ENCODE measurements at regions not wholly inside any gene's neighbourhood (a gene's known extent, or its start where the extent isn't known, plus 50 kb on each side); places are given as distances from the start of the nearest gene placed in this dataset.

DNA sequence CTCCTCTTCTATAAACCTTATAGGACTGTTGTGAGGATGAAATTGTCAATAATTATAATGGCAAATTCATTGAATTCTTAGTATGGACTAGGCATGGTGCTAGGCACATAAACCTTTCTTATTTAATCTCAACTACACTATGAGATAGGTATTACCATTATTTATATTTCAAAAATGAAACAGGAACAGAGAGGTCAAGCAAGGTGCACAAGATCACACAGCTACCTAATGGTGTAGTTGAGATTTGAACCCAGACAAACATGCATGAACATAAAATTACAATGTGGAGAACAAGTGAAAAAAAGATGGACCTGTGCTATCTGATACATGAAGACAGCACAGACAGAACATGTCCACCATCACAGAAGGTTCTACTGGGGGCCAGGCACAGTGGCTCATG is 156.7 kb downstream of the AXIN2 start:
- Histone ChIP-seq H3K27me3 (replicated peaks in 1 of 2; ENCODE audit: control insufficient read depth in 2 of 2, extremely low read depth in 1 of 2, insufficient read depth in 2 of 2, low read length in 1 of 2) (peaks cover 0 to 9% of the 10 kb centered on the region in 2 experiments), H3K4me1 (ENCODE audit: control insufficient read depth in 1 of 2, extremely low read depth in 1 of 2, insufficient read depth in 2 of 2, low read length in 2 of 2) (no peaks in the 10 kb centered on the region), H3K36me3 (ENCODE audit: control insufficient read depth in 2 of 2, extremely low read depth in 1 of 2, insufficient read depth in 1 of 2, low read length in 1 of 2) (no peaks in the 10 kb centered on the region), H3K9me3 (no peaks in the 10 kb centered on the region), H3K27ac (ENCODE audit: low read length) (no peak overlapping the region), H3K4me3 (ENCODE audit: control insufficient read depth in 1 of 2, extremely low read depth in 1 of 2, low read length in 1 of 2) (no peak overlapping the region)
- Mint-ChIP-seq H3K27me3 (peaks cover 4 to 8% of the 10 kb centered on the region in 2 donors), H3K36me3 (no peaks in the 10 kb centered on the region), H3K27ac (no peak overlapping the region), H3K4me3 (no peak overlapping the region), H3K9me3 (no peaks in the 10 kb centered on the region), H3K4me1 (peaks cover 5 to 11% (median 11%) of the 10 kb centered on the region in 3 donors)
- ATAC-seq (replicated peaks in 1 of 4) (no peak), DNase-seq (no peak)
- POLR2A ChIA-PET, result no interaction called here
- CTCF ChIA-PET, result no interaction called here

DNA sequence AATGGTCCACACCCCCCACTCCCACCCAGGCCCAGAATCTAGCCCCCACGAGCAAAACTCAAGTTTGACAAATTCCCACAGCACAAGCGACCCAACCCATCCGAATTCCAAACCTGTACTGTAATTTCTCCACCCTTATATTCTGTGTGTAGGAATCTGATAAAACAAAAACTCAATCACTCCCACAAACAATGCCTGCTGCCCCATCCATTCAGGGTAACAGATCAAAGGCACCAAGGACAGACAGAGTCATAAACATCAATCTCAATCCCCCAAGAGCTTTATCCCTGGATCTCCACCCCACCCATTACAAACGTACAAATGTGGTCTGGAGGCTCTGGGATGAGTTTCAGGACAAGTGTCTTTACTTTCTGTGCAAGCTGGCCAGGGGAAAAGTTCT is 157.8 kb downstream of the AXIN2 start:
- no CpG with 5 or more reads among the region's 4 CpGs for WGBS (ENCODE audit: insufficient coverage)
- Histone ChIP-seq H3K9me3 (no peaks in the 10 kb centered on the region), H3K4me1 (ENCODE audit: control insufficient read depth in 1 of 2, extremely low read depth in 1 of 2, insufficient read depth in 2 of 2, low read length in 2 of 2) (no peaks in the 10 kb centered on the region), H3K36me3 (ENCODE audit: control insufficient read depth in 2 of 2, extremely low read depth in 1 of 2, insufficient read depth in 1 of 2, low read length in 1 of 2) (no peaks in the 10 kb centered on the region), H3K4me3 (ENCODE audit: control insufficient read depth in 1 of 2, extremely low read depth in 1 of 2, low read length in 1 of 2) (no peak overlapping the region), H3K27me3 (replicated peaks in 1 of 2; ENCODE audit: control insufficient read depth in 2 of 2, extremely low read depth in 1 of 2, insufficient read depth in 2 of 2, low read length in 1 of 2) (peaks cover 0 to 9% of the 10 kb centered on the region in 2 experiments), H3K27ac (ENCODE audit: low read length) (no peak overlapping the region)
- Mint-ChIP-seq H3K27ac (no peak overlapping the region), H3K36me3 (no peaks in the 10 kb centered on the region), H3K27me3 (peaks cover 4 to 8% of the 10 kb centered on the region in 2 donors), H3K4me1 (peaks cover 5 to 11% (median 11%) of the 10 kb centered on the region in 3 donors), H3K9me3 (no peaks in the 10 kb centered on the region), H3K4me3 (no peak overlapping the region)
- POLR2A ChIA-PET, result no interaction called here
- CTCF ChIA-PET, result interaction anchor here in 1 of 2 donors (0.6 kb wide), 1 partner anchor 275 kb away, joined by 5 read pairs; no protein-coding TSS in a partner anchor
- DNase-seq, result no peak
- ATAC-seq (replicated peaks in 1 of 4), result no peak

DNA sequence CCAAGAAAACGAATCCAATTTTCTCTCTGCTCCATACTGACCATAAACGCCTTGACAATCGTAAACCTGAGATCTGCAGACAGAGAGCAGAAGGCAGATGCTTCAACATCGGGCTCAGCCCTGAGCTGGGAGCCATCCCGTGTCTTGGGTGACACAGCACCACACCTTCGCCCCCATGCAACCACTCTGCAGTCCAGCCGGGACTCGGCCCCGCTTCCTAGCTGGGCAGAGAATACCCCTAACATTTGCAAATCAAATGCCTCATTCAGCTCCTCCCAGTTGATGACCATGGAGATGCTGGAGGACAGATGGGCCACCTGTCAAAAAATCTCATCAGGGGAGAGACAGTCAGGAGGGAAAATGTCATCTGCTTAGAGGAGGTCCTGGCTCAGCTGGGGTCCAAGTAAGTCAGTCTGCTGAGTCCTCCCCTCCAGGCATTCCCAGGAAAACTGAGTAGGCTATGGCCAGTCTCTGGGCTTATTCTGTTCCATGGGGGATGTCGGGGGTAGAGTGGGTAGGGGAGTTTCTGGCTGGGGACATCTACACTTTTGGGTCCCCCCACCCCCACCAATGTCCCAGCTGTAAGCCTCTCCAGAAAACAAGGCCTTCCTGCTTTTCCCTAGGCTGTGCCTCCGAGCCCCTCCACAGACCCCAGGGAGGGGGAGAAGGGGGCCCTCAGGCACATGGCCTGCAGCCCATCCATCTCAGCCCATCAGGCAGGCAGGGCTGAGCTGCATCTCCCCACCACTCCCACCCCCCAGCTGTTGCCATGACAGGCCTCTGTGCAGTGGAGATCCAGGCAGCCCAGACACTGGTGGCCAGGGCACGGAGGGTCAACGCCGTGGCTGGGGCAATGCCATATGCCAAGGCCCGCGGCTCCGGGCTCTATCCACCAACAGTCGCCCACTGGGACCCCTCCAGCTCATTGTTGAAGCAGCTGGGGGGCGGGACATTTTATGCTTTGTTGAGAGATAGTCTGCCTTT is 158.6 kb downstream of the AXIN2 start:
- DNase-seq, result no peak
- peaks cover 5 to 11% (median 11%) of the 10 kb centered on the region in 3 donors for H3K4me1 Mint-ChIP-seq
- H3K36me3 Mint-ChIP-seq, result no peaks in the 10 kb centered on the region
- H3K4me3 ChIP-seq (ENCODE audit: control insufficient read depth in 1 of 2, extremely low read depth in 1 of 2, low read length in 1 of 2), result no peak overlapping the region
- H3K4me3 Mint-ChIP-seq, result no peak overlapping the region
- ATAC-seq (replicated peaks in 1 of 4), result no peak
- no peaks in the 10 kb centered on the region for H3K9me3 ChIP-seq
- H3K27ac Mint-ChIP-seq, result no peak overlapping the region
- CTCF ChIA-PET, result no interaction called here
- peaks cover 0 to 9% of the 10 kb centered on the region in 2 experiments for H3K27me3 ChIP-seq (replicated peaks in 1 of 2; ENCODE audit: control insufficient read depth in 2 of 2, extremely low read depth in 1 of 2, insufficient read depth in 2 of 2, low read length in 1 of 2)
- H3K27me3 Mint-ChIP-seq, result peaks cover 4 to 8% of the 10 kb centered on the region in 2 donors
- H3K4me1 ChIP-seq (ENCODE audit: control insufficient read depth in 1 of 2, extremely low read depth in 1 of 2, insufficient read depth in 2 of 2, low read length in 2 of 2), result no peaks in the 10 kb centered on the region
- no peaks in the 10 kb centered on the region for H3K9me3 Mint-ChIP-seq
- WGBS (ENCODE audit: insufficient coverage), result 81% methylated on average over 11 of the region's 19 CpGs
- POLR2A ChIA-PET, result no interaction called here
- no peak overlapping the region for H3K27ac ChIP-seq (ENCODE audit: low read length)
- no peaks in the 10 kb centered on the region for H3K36me3 ChIP-seq (ENCODE audit: control insufficient read depth in 2 of 2, extremely low read depth in 1 of 2, insufficient read depth in 1 of 2, low read length in 1 of 2)

DNA sequence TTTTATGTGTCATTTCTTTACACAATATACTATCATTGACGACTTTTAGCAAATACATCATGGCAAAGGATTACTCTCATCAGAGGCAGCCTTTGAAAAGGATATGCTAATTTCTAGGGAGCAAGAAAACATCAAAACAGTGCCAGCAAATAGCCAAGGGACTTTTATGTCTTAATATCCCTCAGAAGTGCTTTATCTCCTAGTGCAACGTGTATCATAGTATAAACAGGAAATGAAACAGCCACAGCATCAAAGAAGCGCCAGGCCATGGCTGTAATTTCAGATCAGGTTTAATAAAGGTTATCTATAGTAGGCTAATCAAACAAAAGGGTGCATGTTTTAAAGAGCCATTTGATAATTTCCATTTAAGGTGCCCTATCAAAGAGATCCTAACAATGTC is 159.9 kb downstream of the AXIN2 start:
- no CpG with 5 or more reads among the region's 3 CpGs for WGBS (ENCODE audit: insufficient coverage)
- no peaks in the 10 kb centered on the region for H3K36me3 ChIP-seq (ENCODE audit: control insufficient read depth in 2 of 2, extremely low read depth in 1 of 2, insufficient read depth in 1 of 2, low read length in 1 of 2)
- H3K9me3 ChIP-seq, result no peaks in the 10 kb centered on the region
- H3K9me3 Mint-ChIP-seq, result no peaks in the 10 kb centered on the region
- H3K4me1 Mint-ChIP-seq, result peaks cover 5 to 11% (median 11%) of the 10 kb centered on the region in 3 donors
- peaks cover 0 to 9% of the 10 kb centered on the region in 2 experiments for H3K27me3 ChIP-seq (replicated peaks in 1 of 2; ENCODE audit: control insufficient read depth in 2 of 2, extremely low read depth in 1 of 2, insufficient read depth in 2 of 2, low read length in 1 of 2)
- no peaks in the 10 kb centered on the region for H3K4me1 ChIP-seq (ENCODE audit: control insufficient read depth in 1 of 2, extremely low read depth in 1 of 2, insufficient read depth in 2 of 2, low read length in 2 of 2)
- no peak for ATAC-seq (replicated peaks in 1 of 4)
- no peak for DNase-seq
- no peak overlapping the region for H3K27ac Mint-ChIP-seq
- H3K4me3 ChIP-seq (ENCODE audit: control insufficient read depth in 1 of 2, extremely low read depth in 1 of 2, low read length in 1 of 2), result no peak overlapping the region
- H3K27me3 Mint-ChIP-seq, result peaks cover 4 to 8% of the 10 kb centered on the region in 2 donors
- POLR2A ChIA-PET, result no interaction called here
- no peak overlapping the region for H3K27ac ChIP-seq (ENCODE audit: low read length)
- no peaks in the 10 kb centered on the region for H3K36me3 Mint-ChIP-seq
- CTCF ChIA-PET, result interaction anchor here in 1 of 2 donors (0.6 kb wide), 1 partner anchor 1944 kb away, joined by 4 read pairs; no protein-coding TSS in a partner anchor
- H3K4me3 Mint-ChIP-seq, result no peak overlapping the region

DNA sequence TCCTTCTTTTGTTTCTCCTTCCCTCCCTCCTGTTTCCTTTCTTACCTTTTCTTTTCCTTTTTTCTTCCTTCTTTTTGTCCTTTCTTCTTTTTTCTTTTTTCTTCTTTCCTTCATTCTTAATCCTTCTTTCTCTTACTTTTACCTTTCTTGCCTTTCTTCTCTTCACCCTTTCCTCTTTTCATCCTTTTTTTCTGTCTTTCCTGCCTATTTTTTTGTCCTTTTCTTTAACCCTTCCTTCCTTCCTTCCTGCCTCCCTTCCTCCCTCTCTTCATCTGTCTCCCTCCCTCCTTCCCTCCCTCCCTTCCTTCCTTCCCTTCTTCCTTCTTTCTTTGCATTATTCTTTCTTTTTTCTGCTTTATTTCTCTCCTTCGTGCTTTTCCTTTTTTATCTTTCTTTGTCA is 160.7 kb downstream of the AXIN2 start:
- H3K9me3 Mint-ChIP-seq, result no peaks in the 10 kb centered on the region
- H3K36me3 Mint-ChIP-seq, result no peaks in the 10 kb centered on the region
- DNase-seq (no peak), ATAC-seq (replicated peaks in 1 of 4) (no peak)
- ChIA-PET POLR2A (interaction anchor here in 1 of 2 donors (0.5 kb wide), 1 partner anchor 76 kb away, joined by 3 read pairs; no protein-coding TSS in a partner anchor), CTCF (interaction anchor here in 1 of 2 donors (0.7 kb wide), 1 partner anchor 28 kb away, joined by 3 read pairs; no protein-coding TSS in a partner anchor)
- H3K36me3 ChIP-seq (ENCODE audit: control insufficient read depth in 2 of 2, extremely low read depth in 1 of 2, insufficient read depth in 1 of 2, low read length in 1 of 2), result no peaks in the 10 kb centered on the region
- no peaks in the 10 kb centered on the region for H3K9me3 ChIP-seq
- H3K27ac Mint-ChIP-seq, result no peak overlapping the region
- H3K4me1 ChIP-seq (ENCODE audit: control insufficient read depth in 1 of 2, extremely low read depth in 1 of 2, insufficient read depth in 2 of 2, low read length in 2 of 2), result peaks cover 0 to under 1% of the 10 kb centered on the region in 2 experiments
- peaks cover 5 to 11% (median 11%) of the 10 kb centered on the region in 3 donors for H3K4me1 Mint-ChIP-seq
- no peak overlapping the region for H3K27ac ChIP-seq (ENCODE audit: low read length)
- H3K27me3 ChIP-seq (replicated peaks in 1 of 2; ENCODE audit: control insufficient read depth in 2 of 2, extremely low read depth in 1 of 2, insufficient read depth in 2 of 2, low read length in 1 of 2), result peaks cover 0 to 9% of the 10 kb centered on the region in 2 experiments
- no CpG with 5 or more reads among the region's 1 CpG for WGBS (ENCODE audit: insufficient coverage)
- H3K27me3 Mint-ChIP-seq, result peaks cover 4 to 11% of the 10 kb centered on the region in 2 donors
- H3K4me3 ChIP-seq (ENCODE audit: control insufficient read depth in 1 of 2, extremely low read depth in 1 of 2, low read length in 1 of 2), result no peak overlapping the region
- no peak overlapping the region for H3K4me3 Mint-ChIP-seq

DNA sequence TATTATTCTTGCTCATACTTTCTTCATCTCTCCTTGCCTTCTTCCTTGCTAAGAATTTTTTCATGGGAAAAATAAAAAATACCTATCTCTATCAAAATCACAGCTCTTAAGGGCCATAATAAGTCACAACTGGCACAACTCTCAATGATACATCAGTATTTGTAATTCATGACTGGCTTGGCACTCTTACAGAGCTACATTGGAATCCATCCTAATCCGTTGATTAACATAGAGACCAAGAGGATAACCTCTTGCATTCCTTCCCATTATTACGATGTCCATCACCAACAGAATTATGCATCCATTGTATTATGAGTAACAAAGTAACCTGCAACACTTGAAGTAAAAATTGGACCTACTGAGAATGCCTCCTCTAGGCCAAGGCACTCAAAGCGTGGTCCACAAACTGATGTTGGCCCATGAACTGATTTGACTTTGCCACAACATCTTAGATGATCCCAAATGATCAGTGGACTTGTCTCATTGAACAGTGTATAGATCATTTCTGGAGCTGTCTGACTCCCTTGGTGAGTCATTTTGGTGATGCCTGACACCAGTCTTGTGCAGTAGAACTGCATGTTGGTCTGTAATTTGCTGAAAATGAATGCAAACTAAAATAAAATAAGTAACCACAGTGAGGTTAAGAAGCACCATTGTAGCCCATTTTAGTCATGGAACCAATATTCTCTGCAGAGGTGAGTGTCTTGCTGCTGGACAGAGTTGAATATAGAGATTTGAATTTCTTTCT is 163.2 kb downstream of the AXIN2 start:
- ChIA-PET CTCF (interaction anchor here in 1 of 2 donors (0.6 kb wide), 1 partner anchor 251 kb away, joined by 9 read pairs; no protein-coding TSS in a partner anchor), POLR2A (no interaction called here)
- Mint-ChIP-seq H3K27ac (no peak overlapping the region), H3K36me3 (no peaks in the 10 kb centered on the region), H3K9me3 (no peaks in the 10 kb centered on the region), H3K4me3 (no peak overlapping the region), H3K27me3 (peaks cover 4 to 11% of the 10 kb centered on the region in 2 donors), H3K4me1 (peaks cover 28 to 31% (median 29%) of the 10 kb centered on the region in 3 donors)
- 100% methylated on average over 1 of the region's 3 CpGs for WGBS (ENCODE audit: insufficient coverage)
- H3K4me3 ChIP-seq (ENCODE audit: control insufficient read depth in 1 of 2, extremely low read depth in 1 of 2, low read length in 1 of 2), result no peak overlapping the region
- DNase-seq (no peak), ATAC-seq (replicated peaks in 1 of 4) (no peak)
- peaks cover 0 to 7% of the 10 kb centered on the region in 2 experiments for H3K27me3 ChIP-seq (replicated peaks in 1 of 2; ENCODE audit: control insufficient read depth in 2 of 2, extremely low read depth in 1 of 2, insufficient read depth in 2 of 2, low read length in 1 of 2)
- H3K9me3 ChIP-seq, result no peaks in the 10 kb centered on the region
- H3K36me3 ChIP-seq (ENCODE audit: control insufficient read depth in 2 of 2, extremely low read depth in 1 of 2, insufficient read depth in 1 of 2, low read length in 1 of 2), result no peaks in the 10 kb centered on the region
- no peak overlapping the region for H3K27ac ChIP-seq (ENCODE audit: low read length)
- peaks cover 18% of the 10 kb centered on the region in 2 experiments for H3K4me1 ChIP-seq (ENCODE audit: control insufficient read depth in 1 of 2, extremely low read depth in 1 of 2, insufficient read depth in 2 of 2, low read length in 2 of 2)
